NOMO-1 (cell line): ENCODE measurements at regions not wholly inside any gene's neighbourhood (a gene's known extent, or its start where the extent isn't known, plus 50 kb on each side); places are given as distances from the start of the nearest gene placed in this dataset.
"Not testable (repeated sequence)": the region's sequence is repeated elsewhere in the genome, so short reads cannot be mapped to it uniquely, and the experiment has no call there.

ENCODE experiments used
- DNase-seq, 2 experiments: peaks; one replicate each; lab custom pipeline; 2025; ENCODE audit not compliant: unreplicated experiment in 2 of 2; lab: John Stamatoyannopoulos, UW

DNA sequence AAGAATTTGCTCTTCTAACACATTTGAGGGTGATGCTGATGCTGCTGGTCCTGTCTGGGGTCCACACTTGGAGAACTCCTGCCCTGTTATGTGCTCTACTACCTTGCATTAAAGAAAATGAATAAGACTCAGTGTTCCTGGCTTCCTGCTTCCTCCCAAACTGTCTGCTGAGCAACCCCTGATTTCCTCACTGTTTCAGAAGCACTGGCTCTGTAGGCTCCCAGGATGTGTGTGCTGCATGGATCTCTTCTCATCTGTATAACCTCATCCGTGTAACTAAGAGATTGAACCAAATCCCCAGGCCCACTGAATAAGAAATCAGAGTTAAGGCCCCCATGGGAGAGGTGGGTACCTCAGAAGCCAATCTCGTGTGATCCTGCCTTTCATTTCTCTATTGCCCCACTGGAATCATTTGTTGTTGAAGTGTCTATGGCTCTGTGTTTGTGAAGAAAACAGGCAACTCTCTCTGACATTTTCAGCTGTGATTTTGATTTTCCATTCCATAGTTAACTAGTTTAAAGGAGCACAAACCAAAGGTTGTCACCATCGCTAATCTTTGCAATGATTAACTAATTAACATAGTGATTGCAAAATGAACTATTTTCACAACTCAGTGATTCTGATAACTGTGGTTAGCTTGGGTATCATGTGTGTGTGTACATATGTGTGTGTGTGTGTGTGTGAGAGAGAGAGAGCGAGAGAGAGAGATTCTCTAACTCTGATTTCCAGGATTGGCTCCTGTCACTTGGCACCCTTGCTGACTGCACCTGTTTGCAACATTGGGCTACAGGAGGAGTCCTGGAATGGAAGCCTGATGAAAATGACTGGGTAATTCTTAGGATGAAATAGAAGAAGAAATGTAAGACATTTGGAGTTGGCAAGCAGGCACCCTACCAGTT lies 196.2 kb downstream of the SLC38A4 start:
- DNase-seq, result no peak

DNA sequence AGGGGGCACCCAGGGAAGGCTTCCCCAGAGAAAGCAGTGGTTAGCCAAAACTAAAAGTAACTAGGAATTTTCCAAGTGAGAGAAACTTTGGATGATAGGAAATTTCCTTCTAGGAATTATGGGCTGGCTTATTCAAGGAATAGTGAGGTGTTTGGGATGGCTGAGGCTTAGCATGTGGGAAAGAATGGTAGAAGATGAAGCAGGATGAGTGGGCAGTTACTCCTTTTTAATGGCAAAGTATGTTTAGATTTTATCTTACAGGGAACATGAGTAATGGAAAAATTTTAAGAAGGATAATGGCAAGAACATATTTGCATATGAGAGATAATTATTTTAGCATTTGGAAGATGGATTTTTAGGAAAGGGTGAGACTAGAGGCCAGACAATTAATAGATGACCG lies 197.6 kb downstream of the SLC38A4 start:
- no peak for DNase-seq

DNA sequence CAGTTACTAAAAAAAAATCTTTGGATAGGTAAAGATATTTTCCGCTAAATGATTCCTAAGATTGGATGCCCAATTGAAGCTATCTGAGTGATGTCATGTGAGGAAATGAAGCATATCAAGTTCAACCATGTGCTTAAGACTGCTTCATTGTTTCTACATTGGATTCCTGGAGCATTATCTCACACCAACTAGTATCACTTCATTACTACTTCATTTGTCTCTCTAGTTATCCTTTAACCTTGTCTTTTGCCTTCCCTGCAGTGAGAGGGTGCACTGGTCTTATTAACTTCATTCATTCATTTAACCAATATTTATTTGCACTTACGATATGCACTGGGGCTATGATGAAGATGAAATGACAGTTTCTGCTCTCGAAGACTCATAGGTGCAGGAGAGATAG lies 198.1 kb downstream of the SLC38A4 start:
- no peak for DNase-seq

DNA sequence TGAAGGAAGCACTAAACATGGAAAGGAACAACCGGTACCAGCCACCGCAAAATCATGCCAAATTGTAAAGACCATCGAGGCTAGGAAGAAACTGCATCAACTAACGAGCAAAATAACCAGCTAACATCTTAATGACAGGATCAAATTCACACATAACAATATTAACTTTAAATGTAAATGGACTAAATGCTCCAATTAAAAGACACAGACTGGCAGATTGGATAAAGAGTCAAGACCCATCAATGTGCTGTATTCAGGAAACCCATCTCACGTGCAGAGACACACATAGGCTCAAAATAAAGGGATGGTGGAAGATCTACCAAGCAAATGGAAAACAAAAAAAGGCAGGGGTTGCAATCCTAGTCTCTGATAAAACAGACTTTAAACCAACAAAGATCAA lies 206.3 kb downstream of the SLC38A4 start:
- not testable (repeated sequence) for DNase-seq

DNA sequence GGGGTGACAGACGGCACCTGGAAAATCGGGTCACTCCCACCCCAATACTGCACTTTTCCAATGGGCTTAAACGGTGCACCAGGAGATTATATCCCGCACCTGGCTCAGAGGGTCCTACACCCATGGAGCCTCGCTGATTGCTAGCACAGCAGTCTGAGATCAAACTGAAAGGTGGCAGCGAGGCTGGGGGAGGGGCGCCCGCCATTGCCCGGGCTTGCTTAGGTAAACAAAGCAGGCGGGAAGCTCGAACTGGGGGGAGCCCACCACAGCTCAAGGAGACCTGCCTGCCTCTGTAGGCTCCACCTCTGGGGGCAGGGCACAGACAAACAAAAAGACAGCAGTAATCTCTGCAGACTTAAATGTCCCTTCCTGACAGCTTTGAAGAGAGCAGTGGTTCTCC lies 208.1 kb downstream of the SLC38A4 start:
- DNase-seq, result not testable (repeated sequence)

DNA sequence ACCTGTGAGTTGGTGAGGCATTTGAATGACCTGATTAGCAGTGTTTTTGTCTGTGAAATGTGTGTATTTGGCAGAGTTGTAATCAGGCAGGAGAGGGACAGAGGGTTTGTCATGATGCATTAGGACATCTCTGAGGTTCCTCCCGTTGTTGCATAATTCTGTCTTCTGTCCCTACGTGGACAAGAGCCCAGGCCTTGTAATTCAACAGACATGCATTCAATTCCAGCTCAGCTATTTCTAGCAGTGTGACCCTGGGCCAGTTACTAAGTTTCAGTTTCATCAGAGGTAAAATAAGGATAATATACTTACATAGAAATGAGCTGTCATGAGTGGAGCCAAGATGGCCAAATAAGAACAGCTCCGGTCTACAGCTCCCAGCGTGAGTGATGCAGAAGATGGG lies 208.6 kb downstream of the SLC38A4 start:
- DNase-seq, result no peak

DNA sequence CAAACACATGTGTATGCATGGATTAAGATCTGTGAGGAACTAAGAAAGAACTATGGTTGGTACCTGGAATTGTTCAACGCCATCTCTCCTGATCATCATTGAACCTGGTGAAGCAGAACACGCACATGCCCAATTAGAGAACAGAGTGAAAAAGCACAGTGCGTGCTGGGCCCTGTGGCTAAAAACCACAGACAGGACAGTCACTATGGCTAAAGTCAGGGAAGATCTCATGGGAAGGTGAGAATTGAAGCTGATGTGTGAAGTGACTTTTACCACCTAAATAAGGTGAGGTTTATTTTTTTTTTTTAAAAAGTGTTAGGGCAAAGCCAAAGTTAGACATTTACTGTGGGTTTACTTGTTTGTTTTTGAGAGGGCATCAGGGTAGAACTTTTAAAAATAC lies 215.0 kb downstream of the SLC38A4 start:
- DNase-seq, result no peak

DNA sequence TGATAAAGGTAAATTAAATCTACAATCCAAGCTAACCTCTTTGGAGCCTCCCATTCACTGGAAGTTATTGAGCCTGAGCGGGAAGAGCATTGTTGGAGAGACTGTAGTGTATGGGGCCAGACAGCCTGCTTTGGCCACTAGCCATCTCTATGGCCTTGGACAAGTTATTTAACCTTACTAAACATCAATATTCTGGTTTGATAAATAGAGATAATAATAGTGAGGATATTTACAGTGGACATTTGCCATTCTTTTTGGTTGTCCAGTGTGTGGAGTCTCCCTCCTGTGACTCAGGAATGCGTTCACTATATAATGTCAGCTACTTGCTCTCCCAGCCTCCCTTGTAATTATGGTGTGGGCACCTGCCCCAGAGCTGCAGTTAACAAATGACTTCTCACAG lies 216.1 kb downstream of the SLC38A4 start:
- no peak for DNase-seq

DNA sequence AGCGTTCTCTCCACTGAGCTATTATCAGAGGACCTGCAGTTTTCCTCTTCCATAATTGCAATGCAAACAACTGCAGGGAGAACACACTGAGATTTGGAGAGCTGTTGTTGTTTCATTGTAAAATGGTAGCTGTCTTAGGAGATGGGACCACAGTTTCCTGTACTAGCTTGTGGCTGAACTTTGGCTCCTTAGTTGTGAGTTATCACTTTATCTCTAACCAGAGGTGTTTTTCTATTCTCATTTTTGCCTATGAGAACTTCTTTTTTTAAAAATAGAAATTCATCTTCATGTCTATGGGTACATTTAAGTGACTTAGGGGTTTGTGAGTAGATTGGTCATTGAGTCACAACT lies 216.5 kb downstream of the SLC38A4 start:
- DNase-seq, result no peak

DNA sequence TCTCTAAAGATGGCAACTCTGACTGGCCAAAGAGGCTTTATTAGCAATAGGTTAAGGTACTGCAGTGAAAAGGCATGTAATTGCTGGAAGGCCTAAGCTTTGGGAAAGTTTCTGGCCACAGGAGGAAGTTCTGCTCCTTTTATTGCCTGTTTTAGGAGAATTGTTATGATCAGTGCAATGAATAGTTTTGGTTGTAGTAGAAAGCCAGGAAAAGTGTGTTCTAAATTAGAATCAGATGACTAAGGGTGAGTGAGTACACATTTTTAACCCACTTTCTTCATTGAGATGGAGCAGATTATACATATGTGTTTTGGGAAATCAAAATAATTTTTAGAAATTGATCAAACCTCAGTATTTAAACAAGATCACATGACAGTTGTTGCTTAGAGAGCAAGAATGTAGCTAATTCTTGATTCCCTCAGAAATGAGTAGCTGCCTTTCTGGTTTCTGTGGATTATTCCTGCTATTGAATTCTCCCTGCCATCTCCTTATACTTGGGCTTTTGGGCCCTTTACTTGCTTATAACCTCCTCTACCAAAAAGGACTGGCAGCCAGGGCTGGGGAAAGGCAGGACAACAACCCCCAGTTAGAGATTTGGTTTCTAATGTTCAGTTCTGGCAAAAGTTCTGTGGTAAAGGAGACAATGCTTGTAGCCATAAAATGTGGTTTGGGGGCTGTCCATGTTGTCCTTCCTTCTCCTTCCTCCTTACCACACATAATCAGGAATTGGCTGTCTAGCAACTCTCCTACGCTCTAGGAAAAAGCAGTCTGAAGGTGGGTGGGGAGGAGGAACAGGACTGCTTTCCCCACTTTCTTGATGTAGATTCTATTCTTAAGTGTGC lies 217.1 kb downstream of the SLC38A4 start:
- no peak for DNase-seq

DNA sequence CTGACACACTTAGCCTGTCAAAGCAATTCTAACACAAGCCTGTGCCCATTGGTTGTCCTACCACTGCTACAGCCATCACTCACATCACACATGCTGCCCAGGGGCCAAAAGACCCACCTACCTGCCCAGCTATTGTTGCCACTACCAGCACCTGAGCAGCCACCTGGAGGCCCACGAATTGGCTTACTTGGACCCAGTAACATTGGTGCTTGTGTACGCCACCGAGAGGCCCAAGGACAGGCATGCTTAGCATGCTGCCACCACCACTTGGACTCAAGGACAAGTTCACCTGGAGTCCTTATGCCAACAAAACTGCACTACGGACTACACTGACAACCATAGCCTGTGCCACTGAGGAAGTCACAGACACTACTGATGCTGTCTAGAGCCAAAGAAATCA lies 221.1 kb downstream of the SLC38A4 start:
- no peak for DNase-seq

DNA sequence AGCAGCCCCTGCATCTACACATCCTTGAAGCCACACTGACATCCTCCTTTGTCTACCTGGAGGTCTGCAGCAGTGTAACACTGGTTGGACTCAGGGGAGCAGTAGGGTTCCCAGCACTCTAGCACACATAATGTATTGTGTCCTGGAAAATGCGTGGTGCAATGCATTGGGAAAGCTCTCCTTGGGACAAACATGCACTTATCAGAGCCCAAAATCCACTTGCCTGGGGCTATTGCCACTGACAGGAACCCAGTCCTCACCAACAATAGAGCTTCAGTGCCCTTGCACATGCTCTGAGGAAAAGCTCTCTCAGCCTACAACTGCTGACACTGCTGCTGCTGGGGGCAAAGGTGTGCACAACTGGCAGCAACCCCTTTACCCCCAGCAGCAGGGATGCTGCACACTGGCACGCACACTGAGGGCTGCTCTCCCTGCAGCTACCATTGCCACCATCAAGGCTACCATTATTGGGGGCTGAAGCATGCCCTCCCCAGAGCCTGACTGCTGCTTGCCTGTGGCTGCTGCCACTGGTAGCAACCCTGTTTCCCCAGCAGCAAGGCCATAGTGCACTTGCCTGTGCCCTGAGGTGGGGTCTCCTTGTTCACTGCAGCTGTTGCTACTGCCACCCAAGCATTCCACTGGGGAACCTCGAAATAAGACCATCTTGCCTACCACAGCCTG lies 221.9 kb downstream of the SLC38A4 start:
- no peak for DNase-seq

DNA sequence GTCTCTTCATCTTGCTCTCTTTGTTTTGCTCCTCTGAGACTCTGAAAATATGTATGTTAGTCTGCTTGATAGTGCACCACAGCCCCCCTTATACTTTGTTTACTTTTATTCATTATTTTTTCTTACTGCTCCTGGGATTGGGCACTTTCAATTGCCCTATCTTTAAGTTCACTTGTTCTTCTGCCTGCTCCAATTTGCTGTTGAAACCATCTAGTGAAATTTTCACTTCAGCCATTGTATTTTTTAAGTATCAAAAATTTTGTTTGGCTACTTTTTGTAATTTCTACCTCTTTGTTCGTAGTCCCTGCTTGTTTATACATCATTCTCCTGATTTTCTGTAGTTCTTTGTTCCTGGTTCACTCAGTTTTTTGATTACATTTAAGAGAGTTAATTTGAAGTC lies 223.3 kb downstream of the SLC38A4 start:
- no peak for DNase-seq

DNA sequence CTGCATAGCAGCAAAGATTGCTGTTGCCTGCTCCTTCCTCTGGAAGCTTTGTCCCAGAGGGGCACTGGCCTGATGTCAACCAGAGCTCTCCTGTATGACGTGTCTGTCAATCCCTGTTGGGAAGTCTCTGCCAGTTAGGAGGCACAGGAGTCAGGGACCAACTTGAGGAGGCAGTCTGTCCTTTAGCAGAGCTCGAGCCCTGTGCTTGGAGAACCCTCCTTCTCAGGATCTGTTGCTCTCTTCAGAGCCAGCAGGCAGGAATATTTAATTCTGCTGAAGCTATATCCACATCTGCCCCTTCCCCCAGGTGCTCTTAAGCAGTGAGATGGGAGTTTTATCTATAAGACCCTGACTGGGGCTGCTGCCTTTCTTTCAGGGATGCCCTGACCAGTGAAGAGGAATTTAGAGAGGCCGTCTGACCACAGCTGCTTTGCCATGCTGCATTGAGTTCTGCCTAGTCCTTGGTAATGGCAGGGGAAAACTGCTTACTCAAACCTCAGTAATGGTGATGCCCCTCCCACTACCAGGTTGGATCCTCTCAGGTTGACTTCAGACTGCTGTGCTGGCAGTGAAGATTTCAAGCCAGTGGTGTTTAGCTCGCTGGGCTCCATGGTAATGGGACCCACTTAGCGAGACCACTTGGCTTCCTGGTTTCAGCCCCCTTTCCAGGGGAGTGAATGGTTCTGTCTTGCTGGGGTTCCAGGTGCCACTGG lies 218.6 kb upstream of the SLC38A2 start:
- no peak for DNase-seq

DNA sequence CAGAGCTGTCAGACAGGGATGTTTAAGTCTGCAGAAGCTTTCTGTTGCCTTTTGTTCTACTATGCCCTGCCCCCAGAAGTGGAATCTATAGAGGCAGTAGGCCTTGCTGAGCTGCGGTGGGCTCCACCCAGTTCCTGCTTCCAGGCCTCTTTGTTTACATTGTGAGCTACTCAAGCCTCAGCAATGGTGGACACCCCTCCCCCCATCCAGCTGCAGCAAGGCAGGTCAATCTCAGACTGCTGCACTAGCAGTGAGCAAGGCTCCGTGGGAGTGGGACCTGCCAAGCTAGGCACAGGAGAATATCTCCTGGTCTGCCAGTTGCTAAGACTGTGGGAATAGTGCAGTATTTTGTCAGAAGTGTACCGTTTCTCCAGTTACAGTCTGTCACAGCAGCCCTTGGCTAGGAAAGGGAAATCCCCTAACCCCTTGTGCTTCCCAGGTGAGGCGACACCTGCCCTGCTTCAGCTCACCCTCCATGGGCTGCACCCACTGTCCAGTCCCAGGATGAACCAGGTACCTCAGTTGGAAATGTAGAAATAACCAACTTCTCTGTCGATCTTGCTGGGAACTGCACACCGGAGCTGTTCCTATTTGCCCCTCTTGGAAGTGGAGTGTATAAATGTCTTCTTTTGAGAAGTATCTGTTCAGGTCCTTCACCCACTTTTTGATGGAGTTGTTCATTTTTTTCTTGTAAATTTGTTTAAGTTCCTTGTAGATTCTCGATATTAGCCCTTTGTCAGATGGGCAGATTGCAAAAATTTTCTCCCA lies 213.5 kb upstream of the SLC38A2 start:
- no peak for DNase-seq

DNA sequence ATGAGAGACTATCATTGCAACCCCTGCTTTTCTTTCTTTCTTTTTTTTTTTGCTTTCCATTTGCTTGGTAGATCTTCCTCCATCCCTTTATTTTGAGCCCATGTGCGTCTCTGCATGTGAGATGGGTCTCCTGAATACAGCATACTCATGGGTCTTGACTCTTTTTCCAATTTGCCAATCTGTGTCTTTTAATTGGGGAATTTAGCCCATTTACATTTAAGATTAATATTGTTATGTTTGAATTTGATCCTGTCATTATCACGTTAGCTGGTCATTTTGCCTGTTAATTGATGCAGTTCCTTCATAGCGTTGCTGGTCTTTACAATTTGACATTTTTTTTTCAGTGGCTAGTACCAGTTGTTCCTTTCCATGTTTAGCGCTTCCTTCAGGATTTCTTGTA lies 211.5 kb upstream of the SLC38A2 start:
- not testable (repeated sequence) for DNase-seq

DNA sequence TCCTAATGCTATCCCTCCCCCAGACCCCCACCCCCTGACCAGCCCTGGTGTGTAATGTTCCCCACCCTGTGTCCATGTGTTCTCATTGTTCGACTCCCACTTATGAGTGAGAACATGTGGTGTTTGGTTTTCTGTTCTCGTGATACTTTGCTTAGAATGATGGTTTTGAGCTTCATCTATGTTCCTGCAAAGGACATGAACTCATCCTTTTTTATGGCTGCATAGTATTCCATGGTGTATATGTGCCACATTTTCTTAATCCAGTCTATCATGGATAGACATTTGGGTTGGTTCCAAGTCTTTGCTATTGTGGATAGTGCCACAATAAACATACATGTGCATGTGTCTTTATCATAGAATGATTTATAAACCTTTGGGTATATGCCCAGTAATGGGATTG lies 209.4 kb upstream of the SLC38A2 start:
- not testable (repeated sequence) for DNase-seq

DNA sequence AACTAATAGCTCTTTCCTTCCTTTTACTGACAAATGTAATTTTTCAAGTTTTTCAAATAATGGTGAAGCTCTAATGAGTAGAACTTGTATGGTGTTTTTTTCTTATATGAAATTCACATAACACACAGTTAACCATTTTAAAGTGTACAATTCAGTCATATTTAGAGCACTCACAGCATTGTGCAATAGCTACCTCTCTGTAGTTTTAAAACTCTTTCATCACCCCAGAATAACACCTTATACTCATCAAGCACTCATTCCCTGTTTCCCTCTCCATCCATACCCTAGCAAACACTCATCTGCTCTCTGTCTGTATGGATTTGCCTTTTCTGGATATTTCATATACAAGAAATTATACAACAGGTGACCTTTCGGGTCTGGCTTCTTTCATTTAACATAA lies 207.9 kb upstream of the SLC38A2 start:
- no peak for DNase-seq

DNA sequence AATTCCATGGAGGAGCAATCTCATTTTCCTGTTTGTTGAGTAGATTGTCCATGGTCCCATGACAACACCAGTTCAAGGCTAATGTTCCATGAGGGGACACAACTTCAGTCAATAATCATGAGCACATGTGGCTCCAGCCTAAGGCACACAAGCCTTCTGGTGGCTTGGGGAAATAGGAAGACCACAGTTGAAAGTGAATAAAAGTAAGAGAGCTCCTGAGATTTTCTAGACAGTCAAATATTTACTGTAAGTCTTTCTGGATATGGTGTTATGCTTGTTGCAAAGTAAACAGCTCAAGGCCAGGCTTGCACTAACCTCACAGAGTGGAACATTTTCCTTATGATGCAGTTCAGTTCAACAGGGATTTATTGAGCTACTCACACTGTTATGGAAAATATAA lies 206.9 kb upstream of the SLC38A2 start:
- no peak for DNase-seq
